ENCODE measurements at regions not wholly inside any gene's neighbourhood (a gene's known extent, or its start where the extent isn't known, plus 50 kb on each side); places are given as distances from the start of the nearest gene placed in this dataset.

DNA sequence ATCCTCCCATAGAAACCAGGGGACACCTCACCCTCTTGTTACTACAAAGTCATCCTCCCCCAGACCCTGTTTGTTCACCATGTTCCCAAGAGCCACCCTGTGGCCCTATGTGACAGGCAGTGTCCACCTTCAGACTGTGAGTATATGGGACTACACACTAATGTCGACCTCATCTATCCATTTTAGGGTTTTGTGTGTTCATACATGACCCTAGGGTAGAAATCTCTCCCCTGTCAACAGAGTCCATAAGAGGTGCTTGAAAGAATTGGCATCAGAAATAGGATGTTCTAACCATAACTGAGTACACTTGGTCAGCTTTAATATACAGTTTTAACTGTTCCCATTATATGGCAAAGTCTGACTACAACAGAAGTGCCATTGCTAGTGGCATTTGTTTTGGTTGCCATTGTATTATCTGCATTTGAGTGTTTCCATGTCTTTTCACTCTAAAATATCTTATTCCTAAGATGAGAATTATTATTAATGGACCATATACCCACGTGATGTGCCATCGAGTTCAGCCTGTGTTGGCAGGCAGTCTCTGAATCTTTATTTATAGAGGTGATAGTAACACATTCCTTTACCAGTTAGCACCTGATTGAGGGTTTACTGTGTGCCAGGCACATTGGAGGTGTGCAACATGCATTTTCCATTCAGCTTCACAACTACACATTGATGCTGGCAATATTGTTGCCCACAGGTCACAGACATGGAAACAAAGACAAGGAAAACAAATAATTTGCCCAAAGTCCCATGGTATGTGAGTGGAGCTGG, 590.6 kb upstream of the IGFBP3 start:
- TF ChIP-seq STAT1 (IDR thresholded peaks at IDR 0.05; ENCODE audit: unreplicated experiment) = no peak
- no peak for TF ChIP-seq JUNB (IDR thresholded peaks at IDR 0.05; ENCODE audit: unreplicated experiment)
- TF ChIP-seq, protein P1, sequence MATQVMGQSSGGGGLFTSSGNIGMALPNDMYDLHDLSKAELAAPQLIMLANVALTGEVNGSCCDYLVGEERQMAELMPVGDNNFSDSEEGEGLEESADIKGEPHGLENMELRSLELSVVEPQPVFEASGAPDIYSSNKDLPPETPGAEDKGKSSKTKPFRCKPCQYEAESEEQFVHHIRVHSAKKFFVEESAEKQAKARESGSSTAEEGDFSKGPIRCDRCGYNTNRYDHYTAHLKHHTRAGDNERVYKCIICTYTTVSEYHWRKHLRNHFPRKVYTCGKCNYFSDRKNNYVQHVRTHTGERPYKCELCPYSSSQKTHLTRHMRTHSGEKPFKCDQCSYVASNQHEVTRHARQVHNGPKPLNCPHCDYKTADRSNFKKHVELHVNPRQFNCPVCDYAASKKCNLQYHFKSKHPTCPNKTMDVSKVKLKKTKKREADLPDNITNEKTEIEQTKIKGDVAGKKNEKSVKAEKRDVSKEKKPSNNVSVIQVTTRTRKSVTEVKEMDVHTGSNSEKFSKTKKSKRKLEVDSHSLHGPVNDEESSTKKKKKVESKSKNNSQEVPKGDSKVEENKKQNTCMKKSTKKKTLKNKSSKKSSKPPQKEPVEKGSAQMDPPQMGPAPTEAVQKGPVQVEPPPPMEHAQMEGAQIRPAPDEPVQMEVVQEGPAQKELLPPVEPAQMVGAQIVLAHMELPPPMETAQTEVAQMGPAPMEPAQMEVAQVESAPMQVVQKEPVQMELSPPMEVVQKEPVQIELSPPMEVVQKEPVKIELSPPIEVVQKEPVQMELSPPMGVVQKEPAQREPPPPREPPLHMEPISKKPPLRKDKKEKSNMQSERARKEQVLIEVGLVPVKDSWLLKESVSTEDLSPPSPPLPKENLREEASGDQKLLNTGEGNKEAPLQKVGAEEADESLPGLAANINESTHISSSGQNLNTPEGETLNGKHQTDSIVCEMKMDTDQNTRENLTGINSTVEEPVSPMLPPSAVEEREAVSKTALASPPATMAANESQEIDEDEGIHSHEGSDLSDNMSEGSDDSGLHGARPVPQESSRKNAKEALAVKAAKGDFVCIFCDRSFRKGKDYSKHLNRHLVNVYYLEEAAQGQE (IDR thresholded peaks at IDR 0.05; ENCODE audit: unreplicated experiment) = no peak
- TF ChIP-seq, protein P2, sequence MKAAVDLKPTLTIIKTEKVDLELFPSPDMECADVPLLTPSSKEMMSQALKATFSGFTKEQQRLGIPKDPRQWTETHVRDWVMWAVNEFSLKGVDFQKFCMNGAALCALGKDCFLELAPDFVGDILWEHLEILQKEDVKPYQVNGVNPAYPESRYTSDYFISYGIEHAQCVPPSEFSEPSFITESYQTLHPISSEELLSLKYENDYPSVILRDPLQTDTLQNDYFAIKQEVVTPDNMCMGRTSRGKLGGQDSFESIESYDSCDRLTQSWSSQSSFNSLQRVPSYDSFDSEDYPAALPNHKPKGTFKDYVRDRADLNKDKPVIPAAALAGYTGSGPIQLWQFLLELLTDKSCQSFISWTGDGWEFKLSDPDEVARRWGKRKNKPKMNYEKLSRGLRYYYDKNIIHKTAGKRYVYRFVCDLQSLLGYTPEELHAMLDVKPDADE (IDR thresholded peaks at IDR 0.05) = no peak
- no peak for TF ChIP-seq ZNF114 (CRISPR knock-in tag; IDR thresholded peaks at IDR 0.05)
- no peaks in the 10 kb centered on the region for H3K9me3 Mint-ChIP-seq
- H3K27me3 Mint-ChIP-seq (ENCODE audit: insufficient read depth, low read depth, poor library complexity) = no peaks in the 10 kb centered on the region
- ATAC-seq = no peak
- DNase-seq (ENCODE audit: low spot score) = no peak
- H4K20me1 ChIP-seq (replicated peaks; ENCODE audit: insufficient read depth) = no peaks in the 10 kb centered on the region
- H3K27ac ChIP-seq (ENCODE audit: low read depth) = no peak overlapping the region
- no peak overlapping the region for H2AFZ ChIP-seq
- H3F3A ChIP-seq (replicated peaks; ENCODE audit: low read depth) = no peaks in the 10 kb centered on the region
- no peak overlapping the region for H3K4me3 ChIP-seq
- no peak overlapping the region for H3K4me3 Mint-ChIP-seq
- no peaks in the 10 kb centered on the region; the same call in 1 of the 2 replicates for H3K9me2 ChIP-seq (ENCODE audit: insufficient read depth)
- H3K27ac Mint-ChIP-seq = no peak overlapping the region
- H3K27me3 ChIP-seq (ENCODE audit: insufficient read depth) = no peaks in the 10 kb centered on the region
- no peaks in the 10 kb centered on the region for H3K36me3 Mint-ChIP-seq (ENCODE audit: low read depth)
- H3K4me1 Mint-ChIP-seq = no peaks in the 10 kb centered on the region; the same call in 2 of the 3 replicates
- H3K79me2 ChIP-seq (replicated peaks; ENCODE audit: insufficient read depth) = no peaks in the 10 kb centered on the region
- H3K4me1 ChIP-seq (ENCODE audit: insufficient read depth) = peaks cover 6% of the 10 kb centered on the region; the same call in 1 of the 2 replicates
- H3K4me2 ChIP-seq = no peak overlapping the region
- H3K36me3 ChIP-seq (ENCODE audit: insufficient read depth) = no peaks in the 10 kb centered on the region

DNA sequence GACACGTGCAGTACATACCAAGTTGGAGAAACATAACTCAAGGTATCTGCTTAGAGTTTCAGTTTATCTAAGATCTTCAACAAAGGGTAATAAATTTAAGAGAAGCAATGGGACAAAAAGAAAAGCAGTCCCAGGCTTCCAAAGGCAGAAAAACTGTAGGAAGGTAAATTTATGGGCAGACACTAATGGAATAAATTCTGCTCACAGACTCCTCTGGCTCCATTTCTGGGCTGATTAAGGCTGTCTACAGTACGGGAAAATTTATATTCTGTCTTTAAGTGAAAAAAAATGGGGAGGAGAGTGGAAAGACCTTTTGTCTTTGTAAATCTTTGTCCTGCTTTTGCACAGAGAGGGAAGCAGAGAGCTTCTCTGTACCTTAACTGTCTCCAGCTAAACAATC, 587.5 kb upstream of the IGFBP3 start:
- no peaks in the 10 kb centered on the region for H3K27me3 ChIP-seq (ENCODE audit: insufficient read depth)
- no peaks in the 10 kb centered on the region for H3K79me2 ChIP-seq (replicated peaks; ENCODE audit: insufficient read depth)
- DNase-seq (ENCODE audit: low spot score) = no peak
- no peak overlapping the region for H2AFZ ChIP-seq
- no peak for ATAC-seq
- H4K20me1 ChIP-seq (replicated peaks; ENCODE audit: insufficient read depth) = no peaks in the 10 kb centered on the region
- H3K27me3 Mint-ChIP-seq (ENCODE audit: insufficient read depth, low read depth, poor library complexity) = no peaks in the 10 kb centered on the region
- no peaks in the 10 kb centered on the region for H3K36me3 Mint-ChIP-seq (ENCODE audit: low read depth)
- H3F3A ChIP-seq (replicated peaks; ENCODE audit: low read depth) = no peaks in the 10 kb centered on the region
- 0 out of 3 replicates have a peak, but pooled peaks cover 2% of the 10 kb centered on the region for H3K9me3 Mint-ChIP-seq
- no peak overlapping the region for H3K27ac ChIP-seq (ENCODE audit: low read depth)
- H3K36me3 ChIP-seq (ENCODE audit: insufficient read depth) = no peaks in the 10 kb centered on the region
- H3K4me1 Mint-ChIP-seq = no peaks in the 10 kb centered on the region; the same call in 2 of the 3 replicates
- H3K4me3 Mint-ChIP-seq = no peak overlapping the region
- H3K27ac Mint-ChIP-seq = no peak overlapping the region
- no peak overlapping the region for H3K4me3 ChIP-seq
- no peak overlapping the region for H3K4me2 ChIP-seq
- 0 out of 2 replicates have a peak, but pooled peaks cover 5% of the 10 kb centered on the region for H3K9me2 ChIP-seq (ENCODE audit: insufficient read depth)
- peaks cover 6% of the 10 kb centered on the region; the same call in 1 of the 2 replicates for H3K4me1 ChIP-seq (ENCODE audit: insufficient read depth)
- no peak for TF ChIP-seq JUNB (IDR thresholded peaks at IDR 0.05; ENCODE audit: unreplicated experiment)
- no peak for TF ChIP-seq EZH2phosphoT487 (IDR thresholded peaks at IDR 0.05; ENCODE audit: unreplicated experiment)
- TF ChIP-seq ZNF114 (CRISPR knock-in tag; IDR thresholded peaks at IDR 0.05) = no peak
- TF ChIP-seq, protein P2 (IDR thresholded peaks at IDR 0.05) = no peak
- TF ChIP-seq, protein P3, sequence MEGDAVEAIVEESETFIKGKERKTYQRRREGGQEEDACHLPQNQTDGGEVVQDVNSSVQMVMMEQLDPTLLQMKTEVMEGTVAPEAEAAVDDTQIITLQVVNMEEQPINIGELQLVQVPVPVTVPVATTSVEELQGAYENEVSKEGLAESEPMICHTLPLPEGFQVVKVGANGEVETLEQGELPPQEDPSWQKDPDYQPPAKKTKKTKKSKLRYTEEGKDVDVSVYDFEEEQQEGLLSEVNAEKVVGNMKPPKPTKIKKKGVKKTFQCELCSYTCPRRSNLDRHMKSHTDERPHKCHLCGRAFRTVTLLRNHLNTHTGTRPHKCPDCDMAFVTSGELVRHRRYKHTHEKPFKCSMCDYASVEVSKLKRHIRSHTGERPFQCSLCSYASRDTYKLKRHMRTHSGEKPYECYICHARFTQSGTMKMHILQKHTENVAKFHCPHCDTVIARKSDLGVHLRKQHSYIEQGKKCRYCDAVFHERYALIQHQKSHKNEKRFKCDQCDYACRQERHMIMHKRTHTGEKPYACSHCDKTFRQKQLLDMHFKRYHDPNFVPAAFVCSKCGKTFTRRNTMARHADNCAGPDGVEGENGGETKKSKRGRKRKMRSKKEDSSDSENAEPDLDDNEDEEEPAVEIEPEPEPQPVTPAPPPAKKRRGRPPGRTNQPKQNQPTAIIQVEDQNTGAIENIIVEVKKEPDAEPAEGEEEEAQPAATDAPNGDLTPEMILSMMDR (conservative IDR thresholded peaks at IDR 0.05; ENCODE audit: low read depth in 2 of 2) = no peak
